AG08396 (cell line): ENCODE measurements at regions not wholly inside any gene's neighbourhood (a gene's known extent, or its start where the extent isn't known, plus 50 kb on each side); places are given as distances from the start of the nearest gene placed in this dataset.

Experiments used
- DNase-seq: peaks from one replicate; pipeline ENCODE4 v3.0.0; 2012; ENCODE audit warnings: low spot score, mixed read lengths

GRCh38 chr13:77379508-77379907 is 52.6 kb upstream of the MYCBP2 start:
- DNase-seq: no peak

GRCh38 chr13:77378662-77379061 is 51.8 kb upstream of the MYCBP2 start:
- no peak for DNase-seq

- DNase-seq: no peak
Measured at GRCh38 chr13:77377016-77377415, 50.1 kb upstream of the MYCBP2 start.
